ENCODE measurements at regions not wholly inside any gene's neighbourhood (a gene's known extent, or its start where the extent isn't known, plus 50 kb on each side); places are given as distances from the start of the nearest gene placed in this dataset.

GRCh38 chr2:14975381-14975780 lies 342.9 kb downstream of the LRATD1 start:
- H3K27me3 ChIP-seq (ENCODE audit: control insufficient read depth, insufficient read depth, low read length), result no peaks in the 10 kb centered on the region
- no peaks in the 10 kb centered on the region for H3K36me3 ChIP-seq (ENCODE audit: control insufficient read depth, insufficient read depth, low read length)
- H3K4me3 ChIP-seq (ENCODE audit: low read depth, low read length), result no peak overlapping the region
- no peak for DNase-seq (ENCODE audit: low read depth)
- TF ChIP-seq, protein P1, sequence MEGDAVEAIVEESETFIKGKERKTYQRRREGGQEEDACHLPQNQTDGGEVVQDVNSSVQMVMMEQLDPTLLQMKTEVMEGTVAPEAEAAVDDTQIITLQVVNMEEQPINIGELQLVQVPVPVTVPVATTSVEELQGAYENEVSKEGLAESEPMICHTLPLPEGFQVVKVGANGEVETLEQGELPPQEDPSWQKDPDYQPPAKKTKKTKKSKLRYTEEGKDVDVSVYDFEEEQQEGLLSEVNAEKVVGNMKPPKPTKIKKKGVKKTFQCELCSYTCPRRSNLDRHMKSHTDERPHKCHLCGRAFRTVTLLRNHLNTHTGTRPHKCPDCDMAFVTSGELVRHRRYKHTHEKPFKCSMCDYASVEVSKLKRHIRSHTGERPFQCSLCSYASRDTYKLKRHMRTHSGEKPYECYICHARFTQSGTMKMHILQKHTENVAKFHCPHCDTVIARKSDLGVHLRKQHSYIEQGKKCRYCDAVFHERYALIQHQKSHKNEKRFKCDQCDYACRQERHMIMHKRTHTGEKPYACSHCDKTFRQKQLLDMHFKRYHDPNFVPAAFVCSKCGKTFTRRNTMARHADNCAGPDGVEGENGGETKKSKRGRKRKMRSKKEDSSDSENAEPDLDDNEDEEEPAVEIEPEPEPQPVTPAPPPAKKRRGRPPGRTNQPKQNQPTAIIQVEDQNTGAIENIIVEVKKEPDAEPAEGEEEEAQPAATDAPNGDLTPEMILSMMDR (IDR thresholded peaks at IDR 0.05; ENCODE audit: insufficient read depth, low read length, poor library complexity, severe bottlenecking), result no peak

DNA sequence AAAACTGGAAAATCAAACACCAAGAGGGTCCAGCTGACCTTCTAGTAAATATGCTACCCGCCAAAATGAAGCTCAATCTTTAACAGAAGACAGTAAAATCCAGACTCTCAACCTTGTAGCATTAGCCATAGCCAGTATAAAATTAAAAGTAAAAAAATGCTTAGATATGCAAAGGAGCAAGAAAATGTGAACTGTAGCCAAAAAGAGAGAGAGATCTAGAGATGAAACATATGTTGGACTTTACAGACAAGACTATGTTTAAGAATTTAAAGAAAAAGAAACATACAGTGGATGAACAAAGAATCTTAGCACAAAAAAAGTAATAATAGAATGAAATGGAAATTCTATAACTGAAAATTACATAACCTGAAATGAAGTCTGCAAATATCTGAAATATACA lies 344.5 kb downstream of the LRATD1 start:
- no peak for DNase-seq (ENCODE audit: low read depth)

GRCh38 chr2:14978845-14979244 lies 346.3 kb downstream of the LRATD1 start:
- TF ChIP-seq, protein P1 (IDR thresholded peaks at IDR 0.05; ENCODE audit: insufficient read depth, low read length, poor library complexity, severe bottlenecking), result no peak
- H3K27me3 ChIP-seq (ENCODE audit: control insufficient read depth, insufficient read depth, low read length), result no peaks in the 10 kb centered on the region
- no peak overlapping the region for H3K4me3 ChIP-seq (ENCODE audit: low read depth, low read length)
- no peak for DNase-seq (ENCODE audit: low read depth)
- H3K36me3 ChIP-seq (ENCODE audit: control insufficient read depth, insufficient read depth, low read length), result no peaks in the 10 kb centered on the region

More for the DNA sequence above, 344.5 kb downstream of the LRATD1 start:
- Histone ChIP-seq H3K4me3 (ENCODE audit: low read depth, low read length) (no peak overlapping the region), H3K27me3 (ENCODE audit: control insufficient read depth, insufficient read depth, low read length) (no peaks in the 10 kb centered on the region), H3K36me3 (ENCODE audit: control insufficient read depth, insufficient read depth, low read length) (no peaks in the 10 kb centered on the region)
- TF ChIP-seq, protein P1 (IDR thresholded peaks at IDR 0.05; ENCODE audit: insufficient read depth, low read length, poor library complexity, severe bottlenecking), result no peak

DNA sequence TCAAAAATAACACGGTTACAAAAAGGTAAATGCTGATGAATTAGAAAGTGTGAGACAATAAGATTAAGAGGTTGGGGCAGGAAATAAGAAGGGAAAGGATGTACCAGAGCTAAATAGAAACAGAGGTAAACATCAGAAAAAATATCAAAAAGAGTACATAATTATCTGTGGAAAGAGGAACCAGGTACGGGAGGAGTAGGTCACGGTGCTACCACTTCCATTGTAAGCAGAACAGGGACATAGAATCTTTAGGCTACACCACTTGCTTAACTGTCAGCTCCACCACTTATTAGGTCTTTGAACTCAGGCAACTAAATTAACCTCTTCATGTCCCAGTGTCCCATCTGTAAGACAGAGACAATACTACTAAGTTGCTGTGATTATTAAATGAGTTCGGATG lies 350.3 kb downstream of the LRATD1 start:
- Histone ChIP-seq H3K27me3 (ENCODE audit: control insufficient read depth, insufficient read depth, low read length) (no peaks in the 10 kb centered on the region), H3K36me3 (ENCODE audit: control insufficient read depth, insufficient read depth, low read length) (no peaks in the 10 kb centered on the region), H3K4me3 (ENCODE audit: low read depth, low read length) (no peak overlapping the region)
- DNase-seq (ENCODE audit: low read depth), result no peak
- TF ChIP-seq, protein P1 (IDR thresholded peaks at IDR 0.05; ENCODE audit: insufficient read depth, low read length, poor library complexity, severe bottlenecking), result no peak

- H3K4me3 ChIP-seq (ENCODE audit: low read depth, low read length), result no peak overlapping the region
These were observed 356.1 kb downstream of the LRATD1 start for GRCh38 chr2:14988600-14988999.

GRCh38 chr2:14991723-14992122 lies 359.2 kb downstream of the LRATD1 start:
- H3K27me3 ChIP-seq (ENCODE audit: control insufficient read depth, insufficient read depth, low read length), result no peaks in the 10 kb centered on the region
- TF ChIP-seq, protein P1 (IDR thresholded peaks at IDR 0.05; ENCODE audit: insufficient read depth, low read length, poor library complexity, severe bottlenecking), result no peak
- DNase-seq (ENCODE audit: low read depth), result no peak

More at GRCh38 chr2:14988600-14988999, 356.1 kb downstream of the LRATD1 start:
- DNase-seq (ENCODE audit: low read depth), result no peak
- Histone ChIP-seq H3K36me3 (ENCODE audit: control insufficient read depth, insufficient read depth, low read length) (no peaks in the 10 kb centered on the region), H3K27me3 (ENCODE audit: control insufficient read depth, insufficient read depth, low read length) (no peaks in the 10 kb centered on the region)
- TF ChIP-seq, protein P1 (IDR thresholded peaks at IDR 0.05; ENCODE audit: insufficient read depth, low read length, poor library complexity, severe bottlenecking), result no peak

More at GRCh38 chr2:14991723-14992122, 359.2 kb downstream of the LRATD1 start:
- no peaks in the 10 kb centered on the region for H3K36me3 ChIP-seq (ENCODE audit: control insufficient read depth, insufficient read depth, low read length)
- H3K4me3 ChIP-seq (ENCODE audit: low read depth, low read length), result no peak overlapping the region

Data from kidney epithelial cell (primary cell).